Right forelimb (tissue), 1 donor: ENCODE measurements at regions not wholly inside any gene's neighbourhood (a gene's known extent, or its start where the extent isn't known, plus 50 kb on each side); places are given as distances from the start of the nearest gene placed in this dataset.
"Not testable (repeated sequence)": the region's sequence is repeated elsewhere in the genome, so short reads cannot be mapped to it uniquely, and the experiment has no call there.

Experiments
- DNase-seq: peaks from one replicate; pipeline ENCODE4 v3.0.0-alpha.2; 2018

DNA sequence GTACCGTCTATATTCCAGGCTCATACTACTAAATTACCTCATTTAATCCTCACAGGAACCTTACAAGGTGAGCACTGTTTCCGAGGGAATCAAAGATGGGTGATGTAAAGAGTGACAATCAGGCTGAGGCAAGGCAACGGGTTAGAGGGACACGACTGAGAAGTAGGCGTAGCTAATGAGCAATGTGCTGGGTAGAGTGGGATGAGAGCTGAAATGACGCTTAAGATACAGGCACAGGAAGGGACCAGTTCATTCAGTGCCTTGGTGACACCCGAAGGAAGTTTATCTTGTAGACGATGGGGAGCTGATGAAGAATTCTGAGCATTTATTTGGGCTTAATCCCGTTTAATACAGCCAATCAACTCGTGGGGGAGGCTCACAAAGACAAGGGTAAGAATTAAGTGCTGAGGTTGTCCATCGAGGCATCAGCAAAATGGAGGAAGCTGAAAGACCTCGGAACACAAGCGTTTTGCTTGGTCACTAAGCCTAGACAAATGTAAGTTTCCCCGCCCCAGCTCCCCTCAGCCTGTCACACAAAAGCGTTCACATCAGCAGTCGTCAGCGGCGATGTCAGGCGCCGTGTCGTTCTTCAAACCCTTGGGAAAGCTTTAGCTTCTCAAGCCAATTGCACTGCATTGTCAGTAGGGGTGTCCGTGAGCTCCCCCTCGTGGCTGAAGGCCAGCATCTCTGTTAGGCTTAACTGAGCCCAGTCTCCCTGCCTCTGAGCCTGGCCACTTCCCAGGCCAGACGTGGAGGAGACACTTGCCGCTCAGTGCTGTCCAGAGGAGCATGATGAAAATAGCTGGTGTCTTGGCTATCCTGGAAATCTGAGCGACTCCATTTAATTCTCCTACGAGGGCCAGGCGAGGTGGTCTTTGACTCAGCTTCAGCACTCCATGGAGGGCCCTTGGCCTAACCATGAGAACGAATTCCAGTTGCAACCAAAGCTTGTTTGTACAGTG, 288.5 kb upstream of the G2E3 start:
- peak; percentile 79 for DNase-seq

DNA sequence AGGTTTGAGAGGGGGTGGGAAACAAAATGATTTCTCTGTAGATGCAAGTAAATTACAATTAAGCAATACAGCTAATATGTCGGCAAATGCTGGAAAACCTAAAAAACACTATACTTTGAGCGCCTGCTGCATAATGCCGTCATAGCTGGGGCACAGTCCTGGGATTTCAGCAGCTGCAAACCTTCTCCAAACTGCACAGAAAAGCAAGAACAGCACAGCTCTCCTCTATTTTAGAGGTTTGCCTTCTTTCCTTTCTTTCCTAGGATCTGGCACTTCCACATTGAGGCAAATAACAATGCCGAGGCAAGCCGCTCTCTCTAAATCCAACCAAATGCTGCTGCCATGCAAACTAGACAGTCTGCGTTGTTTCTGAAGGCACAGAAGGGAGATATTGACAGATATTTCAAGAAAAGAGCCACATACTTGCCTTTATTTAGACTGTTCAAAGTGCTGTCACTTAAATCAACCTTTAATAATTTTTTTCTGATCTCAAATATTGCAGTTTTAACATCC, 287.1 kb upstream of the G2E3 start:
- no peak for DNase-seq

DNA sequence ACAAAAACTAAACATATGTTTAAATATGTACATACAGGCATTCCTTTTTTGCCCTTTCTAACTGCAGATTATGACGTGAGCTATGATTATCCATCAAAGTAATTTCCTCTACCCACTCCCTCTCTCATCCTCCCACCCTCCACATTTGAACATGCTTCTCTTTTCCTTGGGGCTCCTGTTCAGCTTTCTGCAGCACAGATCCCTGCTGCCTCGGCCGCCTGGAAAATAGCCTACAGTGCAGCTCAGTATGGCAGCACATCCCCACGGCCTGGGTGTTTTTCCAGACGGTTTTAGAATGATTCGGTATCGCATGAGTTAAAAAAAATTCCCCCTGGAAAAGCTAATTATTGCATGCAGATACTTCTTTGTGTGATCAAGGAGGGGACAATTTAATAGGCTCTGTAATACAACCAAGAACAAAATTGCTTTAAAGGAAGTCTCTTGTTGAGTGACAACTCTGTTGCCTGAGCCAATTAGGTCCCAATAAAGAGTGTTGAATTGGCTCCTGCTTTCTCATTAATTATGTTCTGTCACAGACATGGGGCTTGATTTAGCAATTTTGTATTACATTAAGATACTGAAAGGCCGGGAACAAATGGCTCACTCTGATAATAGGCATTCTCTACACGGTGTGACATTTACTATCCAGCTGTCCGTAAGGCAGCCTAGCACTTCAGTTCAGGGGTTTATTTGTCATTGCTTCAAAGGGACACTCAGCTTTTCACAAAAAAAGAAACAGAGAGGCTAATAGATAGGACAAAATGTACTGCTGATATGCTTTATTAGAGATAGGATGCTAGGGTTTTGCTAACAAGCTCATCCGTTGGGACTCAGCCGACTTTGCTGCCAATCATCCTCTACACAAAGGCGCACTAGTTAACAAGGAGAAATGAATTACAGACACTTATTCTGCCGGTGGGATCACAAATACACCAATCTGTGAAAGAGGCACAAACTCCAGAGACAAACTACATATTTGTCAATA, 285.8 kb upstream of the G2E3 start:
- DNase-seq, result no peak

DNA sequence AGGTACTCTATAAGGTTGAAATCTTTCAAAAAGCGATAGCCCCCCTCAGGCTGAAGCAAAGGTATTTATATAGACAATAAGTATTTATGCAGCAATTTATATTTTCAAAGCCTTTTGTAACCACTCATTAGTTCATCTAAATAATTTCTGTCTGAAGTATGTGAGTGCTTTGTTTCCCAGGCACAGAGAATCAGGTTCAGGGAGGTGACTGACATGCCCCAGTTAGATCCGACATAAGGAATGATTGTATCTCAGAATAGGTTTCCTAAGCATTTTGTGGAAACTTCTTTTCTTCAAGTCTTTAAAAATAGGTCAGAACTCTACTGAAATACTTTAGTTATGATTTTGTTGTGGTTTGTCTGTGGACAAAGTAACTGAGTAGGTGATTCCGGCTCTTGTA, 283.4 kb upstream of the G2E3 start:
- DNase-seq, result no peak

DNA sequence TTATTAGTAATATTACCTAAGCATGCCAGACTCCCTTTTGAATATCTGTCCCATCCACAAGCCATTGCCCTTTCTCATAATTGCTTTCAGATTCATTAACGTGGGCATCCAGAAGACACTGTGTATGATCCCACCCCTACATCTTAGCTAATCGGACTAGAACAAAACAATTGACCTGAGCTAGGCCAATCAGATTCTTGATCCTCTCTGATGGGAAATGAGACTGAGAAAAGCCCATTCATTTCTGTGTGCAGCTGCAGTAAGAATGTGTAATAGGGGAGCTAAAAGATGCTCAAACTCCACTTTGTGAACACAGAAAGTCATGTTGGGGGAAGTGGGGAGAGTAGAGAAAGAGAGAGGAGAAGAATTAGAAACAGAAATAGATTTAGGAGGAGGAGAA, 281.7 kb upstream of the G2E3 start:
- DNase-seq, result no peak

DNA sequence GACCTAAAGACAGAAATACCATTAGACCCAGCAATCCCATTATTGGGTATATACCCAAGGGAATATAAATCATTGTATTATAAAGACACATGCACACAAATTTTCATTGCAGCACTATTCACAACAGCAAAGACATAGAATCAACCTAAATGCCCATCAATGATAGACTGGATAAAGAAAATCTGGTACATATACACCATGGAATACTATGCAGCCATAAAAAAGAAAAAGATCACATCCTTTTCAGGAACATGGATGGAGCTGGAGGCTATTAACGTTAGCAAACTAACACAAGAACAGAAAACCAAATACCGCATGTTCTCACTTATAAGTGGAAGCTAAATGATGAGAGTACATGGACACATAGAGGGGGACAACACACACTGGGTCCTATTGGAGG, 280.1 kb upstream of the G2E3 start:
- DNase-seq, result not testable (repeated sequence)

DNA sequence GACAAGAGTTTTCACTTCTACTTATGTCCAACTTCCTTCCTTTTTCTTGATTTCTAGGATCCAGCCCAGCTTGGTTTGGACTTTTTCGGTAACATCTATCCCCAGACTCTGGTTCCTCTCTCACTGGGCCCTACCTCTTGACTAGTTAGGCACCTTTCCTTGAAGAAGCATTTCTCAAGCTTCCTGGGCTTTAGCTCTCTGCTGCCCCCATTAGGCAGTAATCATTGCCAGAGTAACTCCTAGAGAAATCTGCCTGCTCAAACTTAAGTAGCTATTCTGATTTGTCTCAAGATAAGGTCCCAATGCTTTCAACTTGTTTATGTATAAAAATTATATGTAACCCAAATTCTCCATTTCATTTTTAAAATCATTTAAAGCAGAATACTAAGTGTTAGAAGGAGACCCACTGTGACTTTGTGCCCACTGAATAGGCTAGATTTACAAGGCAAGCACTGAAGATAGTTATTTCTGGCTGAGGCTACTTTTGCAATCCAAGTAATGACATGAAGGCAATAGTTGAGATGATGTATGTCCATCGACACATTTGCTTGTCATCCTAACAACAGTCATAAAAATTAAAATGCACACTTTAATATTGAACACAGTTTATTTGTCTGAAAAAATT, 275.0 kb upstream of the G2E3 start:
- no peak for DNase-seq

DNA sequence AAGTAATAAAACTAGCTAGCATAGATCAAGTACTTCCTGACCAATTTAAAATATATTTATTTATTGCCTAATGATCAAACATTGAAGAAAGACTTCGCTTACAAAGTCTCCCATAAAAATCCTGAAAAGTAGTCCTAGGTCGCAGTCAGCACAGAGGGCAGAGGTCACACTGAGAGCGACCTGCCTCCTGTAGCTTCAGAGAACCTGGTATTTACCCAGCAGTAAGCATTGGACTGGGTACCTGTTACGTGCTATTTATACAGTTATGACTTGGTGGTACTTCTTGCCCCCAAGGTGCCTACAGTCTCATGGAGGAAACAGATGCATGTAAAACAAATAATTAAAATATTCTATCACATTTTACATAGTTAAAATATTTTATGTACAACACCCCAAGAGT, 274.1 kb upstream of the G2E3 start:
- DNase-seq, result no peak

DNA sequence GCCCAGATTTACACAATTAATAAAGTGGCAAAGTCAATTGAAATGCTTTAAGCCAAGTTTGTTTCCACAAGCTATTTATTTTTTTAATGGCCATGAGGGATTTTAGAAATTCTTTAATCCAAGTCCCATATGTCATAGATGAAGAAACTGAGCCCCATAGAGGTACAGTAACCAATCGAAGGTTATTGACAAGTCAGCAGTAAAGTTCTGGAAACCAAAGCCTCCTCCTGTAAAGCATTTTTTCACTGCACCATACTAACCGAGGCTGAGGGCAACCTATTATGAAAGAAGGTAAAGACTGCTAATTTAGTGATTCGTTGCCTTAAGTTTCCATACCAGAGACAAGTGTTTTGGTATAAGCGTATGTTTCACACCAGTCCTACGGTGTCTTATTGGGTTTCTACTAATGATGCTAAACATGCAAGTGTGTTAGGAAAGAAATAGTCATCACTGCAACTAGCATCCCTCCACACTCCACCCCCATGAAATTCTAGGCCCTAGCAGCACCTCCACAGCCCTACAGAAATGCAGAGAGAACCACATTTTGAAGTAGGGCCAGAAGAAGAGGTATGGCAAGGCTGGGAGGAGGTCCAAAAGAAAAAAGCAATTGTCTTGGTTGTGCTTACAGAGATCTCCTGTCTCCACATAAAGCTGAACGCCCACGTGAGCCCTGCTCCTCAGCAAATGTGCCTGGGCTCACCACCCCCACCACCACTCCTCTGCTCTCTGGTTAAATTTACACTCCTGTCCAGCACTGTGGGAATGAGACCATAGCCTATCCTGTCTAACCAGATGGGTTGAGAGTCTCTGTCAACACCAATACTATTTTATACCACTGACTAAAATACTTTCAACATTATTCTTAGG, 271.1 kb upstream of the G2E3 start:
- DNase-seq, result no peak

DNA sequence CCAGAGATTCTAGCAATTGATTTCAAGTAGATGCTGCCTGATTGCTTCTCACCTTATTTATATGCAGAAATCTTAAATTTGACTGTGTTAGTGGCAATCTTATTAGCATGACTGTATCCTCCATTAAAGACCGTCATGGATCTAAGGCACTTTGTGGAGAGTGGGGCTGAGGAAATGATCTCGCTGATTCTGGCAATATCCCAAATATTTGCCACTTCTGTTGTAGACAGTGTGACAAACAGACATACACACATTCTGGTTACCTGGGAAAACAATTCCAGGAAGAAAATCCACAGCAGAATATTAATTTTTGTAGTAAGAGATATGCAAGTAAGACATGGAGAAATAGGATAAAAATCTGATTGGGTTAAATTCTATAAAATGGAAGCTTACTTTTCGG, 269.0 kb upstream of the G2E3 start:
- no peak for DNase-seq

DNA sequence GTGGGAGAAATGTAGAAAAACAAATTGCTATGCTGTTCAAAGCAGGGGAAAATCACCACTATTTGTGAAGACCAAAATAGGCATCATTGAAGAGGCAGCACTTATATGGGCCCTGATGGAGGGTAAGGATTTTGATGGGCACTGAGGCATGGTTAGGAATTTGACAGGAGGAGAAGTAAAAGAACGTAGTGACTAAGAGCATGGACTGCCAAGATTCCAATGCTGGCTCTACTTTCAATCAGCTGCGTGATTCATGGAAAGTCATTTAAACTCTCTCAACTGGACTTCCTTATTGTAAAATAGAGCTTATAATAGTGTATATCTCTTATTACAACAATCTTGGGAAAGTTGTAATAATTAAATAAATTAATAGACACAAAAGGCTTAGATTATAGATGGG, 267.7 kb upstream of the G2E3 start:
- DNase-seq, result no peak

DNA sequence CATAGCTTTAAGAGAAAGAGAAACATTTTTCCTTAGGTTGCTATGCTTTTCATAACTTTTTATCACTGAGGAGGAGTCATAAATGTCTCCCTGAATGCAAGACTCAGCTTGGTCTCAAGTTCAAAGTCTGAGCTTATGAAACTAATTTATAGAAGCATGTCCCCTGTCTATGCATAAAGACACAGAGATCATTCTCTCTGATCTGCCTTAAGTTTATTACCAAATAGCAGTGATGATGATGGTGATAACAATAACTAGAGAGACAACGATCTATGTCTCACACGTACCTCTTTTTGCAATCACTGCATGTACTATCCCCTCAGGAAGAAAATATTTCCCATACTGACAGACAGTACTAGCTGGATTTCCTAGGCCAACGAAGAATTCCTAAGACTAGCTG, 266.4 kb upstream of the G2E3 start:
- DNase-seq, result no peak

DNA sequence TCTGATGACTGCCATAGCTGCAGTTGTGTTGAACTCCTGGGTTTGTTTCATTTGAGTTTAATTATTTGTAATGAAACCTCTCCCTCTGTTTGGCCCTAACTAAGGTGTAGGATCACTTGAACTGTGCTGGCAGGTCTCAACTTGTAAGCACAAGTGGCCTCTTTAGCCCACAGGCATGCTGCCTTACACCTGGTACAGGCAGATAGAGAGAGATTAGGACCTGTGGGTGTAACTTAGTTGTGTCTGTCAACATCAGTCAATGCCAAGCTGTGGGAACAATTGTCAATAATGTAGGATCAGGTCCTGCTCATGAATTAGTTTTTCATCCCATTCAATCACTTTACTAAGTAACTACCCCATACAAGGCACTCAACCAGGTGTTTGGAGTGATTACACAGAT, 263.0 kb upstream of the G2E3 start:
- DNase-seq, result no peak

DNA sequence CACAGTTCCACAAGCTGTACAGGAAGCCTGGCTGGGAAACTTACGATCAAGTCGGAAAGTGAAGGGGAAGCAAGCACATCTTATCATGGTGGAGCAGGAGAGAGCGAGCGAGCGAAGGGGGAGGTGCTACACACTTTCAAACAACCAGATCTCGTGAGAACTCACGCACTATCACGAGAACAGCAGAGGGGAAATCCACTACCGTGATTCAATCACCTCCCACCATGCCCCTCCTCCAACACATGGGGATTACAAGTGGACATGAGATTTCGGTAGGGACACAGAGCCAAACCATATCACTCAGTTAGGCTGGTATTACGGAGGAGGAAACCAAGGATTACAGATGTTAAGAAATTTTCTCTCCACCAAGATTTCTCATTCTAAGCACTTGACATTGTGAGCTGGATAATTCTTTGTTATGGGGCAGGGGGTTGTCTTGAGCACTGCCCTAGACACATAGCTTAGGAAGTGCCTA, 262.0 kb upstream of the G2E3 start:
- no peak for DNase-seq

DNA sequence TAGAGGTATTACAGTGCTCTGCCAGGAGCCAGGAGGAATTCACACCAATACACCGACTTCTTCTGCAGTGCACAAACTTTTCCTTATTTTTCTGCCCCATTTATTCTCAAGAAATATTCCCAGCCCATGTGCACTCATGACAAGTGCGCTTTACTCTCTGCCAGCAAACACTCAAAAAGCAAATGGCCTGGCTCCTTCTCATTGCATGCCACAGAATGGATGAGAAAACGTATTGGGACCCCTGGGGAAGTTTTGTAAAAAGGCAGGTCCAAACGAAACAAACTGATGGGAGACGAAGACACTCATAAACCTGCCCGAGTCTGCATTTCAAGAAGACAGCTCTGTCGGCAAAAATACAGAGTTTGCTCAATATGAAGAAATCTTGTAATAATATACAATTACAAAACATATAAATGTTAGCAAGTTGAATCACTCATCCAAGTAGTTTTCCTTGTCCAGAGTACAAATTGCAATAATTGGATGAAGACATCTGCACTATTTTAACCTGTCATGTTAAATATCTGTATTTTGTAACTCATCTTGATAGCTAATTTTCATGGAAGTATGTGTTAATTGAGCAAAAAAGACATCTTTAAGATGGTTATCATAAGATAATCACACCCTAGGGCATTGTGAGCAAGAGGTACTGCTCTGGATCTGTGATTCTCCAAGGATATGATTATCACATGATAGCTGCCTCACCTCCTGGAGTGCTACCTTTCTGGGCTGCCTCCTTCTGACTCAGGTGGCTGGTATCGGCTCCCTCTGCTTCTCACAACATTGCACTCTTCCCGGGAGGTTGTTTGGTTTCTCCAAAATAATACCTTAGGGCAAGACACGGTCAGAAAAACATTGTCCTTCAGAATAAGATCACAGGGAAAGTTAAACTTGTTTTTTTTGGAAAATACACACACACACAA, 260.8 kb upstream of the G2E3 start:
- DNase-seq, result no peak

DNA sequence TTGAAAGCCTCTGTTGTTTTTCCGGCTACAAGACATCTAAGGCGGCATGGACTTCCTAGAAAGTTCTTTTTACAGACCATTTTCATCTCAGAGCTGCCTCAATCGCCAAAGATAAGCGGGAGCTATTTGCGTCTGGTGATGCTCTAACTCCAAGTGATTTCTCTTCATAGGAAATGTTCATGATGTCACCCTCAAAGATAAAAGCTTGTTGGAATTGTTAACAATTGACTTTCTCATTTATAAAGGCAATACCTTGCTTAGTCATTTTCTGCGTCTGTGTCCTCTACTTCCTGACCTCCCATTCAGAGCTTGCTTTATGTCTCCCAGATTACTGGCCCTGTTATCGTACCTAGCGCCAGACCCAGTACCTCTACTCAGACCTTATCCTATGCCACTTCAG, 259.0 kb upstream of the G2E3 start:
- no peak for DNase-seq

DNA sequence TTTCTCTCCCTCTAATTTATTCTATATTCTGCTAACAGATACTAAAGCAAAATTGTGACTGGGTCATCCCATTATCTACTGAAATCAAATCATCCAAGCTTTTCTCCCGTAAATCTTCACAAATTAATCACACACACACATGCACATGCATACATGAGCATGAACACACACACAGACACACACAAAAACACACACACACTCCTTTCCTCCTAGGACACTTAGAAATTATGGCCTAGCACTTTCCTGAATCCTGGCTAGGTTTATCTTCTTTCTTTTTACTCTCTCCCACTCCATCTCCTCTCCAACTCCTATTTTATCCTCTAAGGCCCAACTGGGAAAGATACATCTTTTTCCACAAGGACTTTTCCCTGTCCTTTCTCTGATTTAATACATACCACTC, 255.6 kb upstream of the G2E3 start:
- no peak for DNase-seq

DNA sequence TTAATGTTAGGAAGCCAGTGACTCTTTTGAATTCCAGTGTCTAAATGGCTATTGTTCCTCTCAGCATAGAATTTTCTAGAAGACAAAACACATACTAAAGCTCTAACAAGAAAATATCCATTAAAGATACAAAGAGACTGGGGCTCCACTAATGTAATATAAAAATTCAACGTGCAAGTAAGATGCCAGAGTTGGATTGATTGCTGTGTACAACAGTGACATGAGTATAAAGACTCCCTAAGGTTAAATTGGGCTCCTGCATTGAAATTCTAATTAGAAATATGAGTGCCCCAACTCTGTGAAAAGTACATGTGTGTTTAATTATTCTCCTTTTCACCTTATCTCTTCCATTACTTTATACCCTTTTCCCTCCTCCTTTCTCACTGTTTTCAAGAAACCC, 253.6 kb upstream of the G2E3 start:
- DNase-seq, result no peak

DNA sequence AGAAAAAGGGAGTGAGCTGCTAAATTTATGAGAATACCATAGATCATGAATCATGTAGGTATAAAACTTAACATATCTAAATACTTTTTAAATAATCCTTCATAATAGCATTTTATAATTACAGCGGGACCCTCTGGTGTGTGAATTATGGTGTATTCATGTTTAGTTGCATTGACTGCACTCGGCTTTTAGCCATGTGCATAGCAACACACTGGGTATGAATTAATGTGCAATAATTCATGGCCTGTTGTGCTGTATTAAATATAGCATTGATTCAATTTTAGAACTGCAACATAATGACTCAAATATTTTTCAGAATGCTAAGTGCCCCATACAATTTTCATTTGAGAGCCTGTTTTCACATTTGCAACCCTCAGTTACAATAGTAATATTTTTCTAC, 249.6 kb upstream of the G2E3 start:
- no peak for DNase-seq

DNA sequence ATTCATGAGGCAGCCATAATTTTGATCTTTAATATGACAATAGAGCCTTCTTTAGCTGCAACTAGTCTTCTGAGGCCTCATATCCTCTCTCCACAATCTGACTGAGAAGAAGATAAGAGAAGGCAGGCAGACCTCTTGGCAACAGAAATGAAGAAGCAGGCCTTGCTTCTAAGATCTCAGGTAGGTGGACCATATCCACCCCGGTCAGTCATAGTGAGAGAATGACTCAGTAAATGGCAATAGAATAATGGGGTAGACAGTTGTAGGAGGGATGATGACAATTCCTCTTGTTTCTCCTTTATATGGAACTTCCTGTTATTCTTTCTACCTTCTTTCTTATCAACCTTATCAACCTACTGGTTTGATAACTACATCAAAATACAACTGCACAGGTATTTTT, 246.7 kb upstream of the G2E3 start:
- no peak for DNase-seq

DNA sequence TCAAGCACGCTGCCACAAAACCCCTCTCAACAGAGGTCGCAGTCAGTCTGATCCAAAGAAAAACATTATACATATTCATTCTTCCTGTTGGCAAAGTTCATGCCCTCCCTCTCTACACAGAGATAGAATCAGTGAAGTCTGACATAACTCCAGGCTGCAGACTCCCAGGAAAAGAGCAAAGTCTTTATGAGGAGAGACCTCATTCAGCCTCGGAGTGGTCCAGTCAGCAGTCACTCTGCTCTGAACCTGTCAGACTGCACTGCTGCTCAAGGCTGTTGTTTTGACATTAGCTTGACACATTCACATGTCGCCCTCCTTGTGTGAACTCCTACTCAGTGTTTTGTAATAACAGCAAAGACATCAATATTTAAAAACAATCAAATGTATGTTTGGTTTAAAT, 241.2 kb upstream of the G2E3 start:
- DNase-seq, result no peak
